NCI-H2196 treated with DMSO at 0.1 percent for 48 hours (cell line): ENCODE measurements at regions not wholly inside any gene's neighbourhood (a gene's known extent, or its start where the extent isn't known, plus 50 kb on each side); places are given as distances from the start of the nearest gene placed in this dataset.

Experiments
- DNase-seq: peaks from one replicate; lab custom pipeline; 2025; ENCODE audit not compliant: unreplicated experiment; lab: John Stamatoyannopoulos, UW

DNA sequence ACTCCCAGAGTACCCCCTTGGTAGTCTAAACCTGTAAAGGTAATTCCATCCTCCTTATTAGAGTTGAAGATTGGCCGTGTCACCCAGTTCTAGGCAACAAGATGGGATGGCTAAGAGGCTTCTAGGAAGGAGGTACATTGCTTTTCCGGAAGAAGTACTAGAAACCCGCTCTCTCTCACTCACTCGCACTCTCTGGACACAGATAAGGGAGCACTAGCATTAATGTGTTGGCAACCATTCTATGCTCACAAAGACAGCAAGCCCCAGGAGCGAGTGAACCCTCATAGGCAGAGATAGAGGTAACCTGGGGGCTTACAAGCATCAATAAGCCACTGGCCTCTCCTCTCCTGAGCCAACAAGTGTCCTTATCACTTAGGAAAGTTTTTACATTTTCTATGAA is 503.2 kb upstream of the JARID2 start:
- DNase-seq = no peak

DNA sequence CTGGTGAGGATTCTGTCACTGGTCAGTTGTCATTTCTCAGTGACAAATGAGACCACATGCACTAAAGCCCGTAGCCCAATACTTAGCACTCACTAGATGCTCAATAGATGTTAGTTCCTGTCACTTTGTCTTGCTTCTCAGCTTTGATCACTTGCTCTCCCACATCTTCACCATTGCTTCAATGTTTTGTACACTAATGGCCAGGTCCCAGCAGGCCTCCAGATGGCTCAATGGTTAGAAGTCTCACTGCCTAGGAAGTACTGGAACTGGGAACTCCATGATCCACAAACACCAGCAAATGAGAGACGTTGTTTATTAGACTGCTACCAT is 502.8 kb upstream of the JARID2 start:
- no peak for DNase-seq

DNA sequence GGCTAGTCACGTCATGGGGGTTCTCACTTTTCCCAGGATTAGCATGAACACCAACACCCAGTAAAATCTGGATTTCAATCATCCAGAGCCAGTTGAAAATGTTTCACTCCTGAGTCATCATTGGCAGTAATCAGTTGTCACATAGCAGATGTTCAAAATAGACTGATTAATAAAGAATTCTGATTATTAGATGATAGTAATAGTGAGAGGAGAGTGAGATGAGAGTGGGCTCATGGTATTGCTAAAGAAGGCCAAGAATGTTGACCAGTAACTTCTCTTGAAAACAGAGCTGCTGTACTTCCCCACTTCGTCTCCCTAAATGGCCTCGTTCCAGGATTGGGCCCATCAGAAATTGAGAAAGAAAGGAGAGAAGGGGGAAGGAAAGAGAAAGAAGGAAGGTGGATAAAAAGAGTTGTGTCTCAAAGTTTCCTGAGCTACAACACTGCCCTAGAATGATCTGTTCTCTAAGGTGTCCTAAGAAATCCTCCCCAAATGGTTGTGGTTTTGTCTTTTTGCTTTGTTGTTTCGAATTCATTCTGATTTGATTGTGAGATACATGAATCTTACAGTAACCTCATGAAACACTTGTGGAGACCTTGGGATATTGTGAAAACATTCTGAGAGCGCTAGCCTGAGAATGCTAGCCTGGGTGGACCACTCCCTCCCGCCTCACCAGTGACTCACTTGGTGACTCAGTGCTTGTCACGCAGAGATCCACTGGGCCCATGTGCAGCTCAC is 502.2 kb upstream of the JARID2 start:
- no peak for DNase-seq

DNA sequence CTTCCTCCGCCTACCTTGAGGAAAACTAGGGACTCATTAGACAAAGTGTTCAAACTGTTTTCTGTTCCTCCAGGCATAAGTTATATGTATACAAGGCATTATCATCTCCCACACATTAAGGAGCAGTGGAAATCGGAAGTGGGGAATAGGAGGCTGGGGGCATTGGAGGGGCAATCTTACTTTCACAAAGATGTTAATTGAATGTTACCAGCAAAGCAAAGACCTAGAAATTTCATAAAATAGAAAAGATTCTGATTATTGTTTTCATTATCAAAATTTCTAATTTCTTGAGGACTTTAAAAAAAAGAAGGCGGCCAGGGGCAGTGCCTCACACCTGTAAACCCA is 501.7 kb upstream of the JARID2 start:
- no peak for DNase-seq

DNA sequence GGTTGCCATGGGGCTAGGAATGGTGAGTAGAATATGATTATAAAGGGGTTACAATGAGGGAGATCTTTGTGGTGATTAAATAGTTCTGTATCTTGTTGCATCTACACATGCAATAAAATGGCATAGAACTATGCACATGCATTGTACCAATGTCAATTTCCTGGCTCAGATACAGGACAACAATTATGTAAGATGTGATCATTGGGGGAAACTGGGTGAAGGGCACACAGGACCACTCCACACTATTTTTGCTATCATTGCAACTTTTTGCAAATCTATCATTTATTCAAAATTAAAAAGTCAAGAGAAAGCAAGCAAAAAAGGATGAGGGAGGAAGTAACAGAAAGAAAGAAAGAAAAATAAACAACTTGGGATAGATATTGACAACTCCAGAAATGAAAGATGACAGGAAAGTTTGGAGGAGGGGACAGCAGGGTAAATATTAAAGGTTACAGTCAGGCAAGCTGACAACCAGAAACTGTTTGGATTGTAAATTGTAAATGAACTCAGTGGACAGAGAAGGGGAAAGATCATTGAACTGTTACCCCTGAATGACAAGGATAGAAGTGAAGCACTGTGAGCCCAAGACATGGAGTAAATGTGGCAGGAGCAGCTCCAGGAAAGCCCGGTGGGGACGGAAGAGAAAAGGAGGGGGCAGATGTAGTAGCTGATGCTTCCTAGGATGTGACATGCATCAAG is 499.6 kb upstream of the JARID2 start:
- DNase-seq = no peak

DNA sequence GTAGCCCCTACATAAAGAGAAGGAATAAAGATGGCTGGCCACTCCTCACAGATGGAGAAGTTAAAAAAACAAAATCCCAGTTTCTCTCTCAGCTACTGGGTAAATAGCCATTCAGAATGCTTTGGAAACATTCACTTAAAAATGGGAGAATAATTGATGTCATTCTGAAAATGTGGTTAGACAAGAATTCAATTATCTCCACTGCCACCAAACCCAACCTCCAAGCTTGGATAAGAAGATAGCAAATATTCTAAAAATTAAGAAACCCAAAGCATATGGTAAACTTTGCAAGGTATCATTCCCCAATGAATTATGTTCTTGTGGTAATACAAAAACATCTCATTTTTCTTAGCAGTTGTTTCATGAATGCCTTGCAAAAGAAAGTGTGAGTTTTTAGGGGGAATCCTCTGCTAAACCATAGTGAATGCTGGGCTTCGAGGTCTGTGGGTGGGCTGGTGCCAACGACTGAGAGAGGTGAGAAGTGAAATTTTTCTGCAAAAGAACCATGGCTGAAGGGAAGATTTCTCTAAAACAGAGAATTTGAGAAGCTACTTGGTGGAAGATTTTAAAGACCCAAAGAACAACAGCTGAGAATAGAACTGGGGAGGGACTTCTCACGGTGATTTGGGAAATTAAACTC is 497.9 kb upstream of the JARID2 start:
- DNase-seq = no peak

DNA sequence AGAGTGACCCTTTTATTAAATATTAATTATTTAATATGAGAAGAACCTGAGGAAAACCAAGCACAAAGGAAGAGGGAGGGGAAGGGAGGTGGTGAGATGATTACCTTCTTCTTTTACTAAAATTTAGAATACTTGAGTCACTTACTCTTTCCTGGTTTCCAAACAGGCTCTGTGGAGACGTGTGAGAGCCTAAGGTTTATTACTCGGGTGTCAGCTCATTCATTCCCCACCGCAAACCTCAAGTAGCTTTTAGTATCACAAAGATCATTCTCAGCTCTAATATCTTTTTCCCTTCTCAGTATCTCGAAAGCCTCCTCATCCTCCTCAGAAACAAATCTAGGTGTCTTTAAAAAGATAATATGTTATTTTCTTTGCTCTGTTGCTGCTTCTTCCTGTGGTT is 497.2 kb upstream of the JARID2 start:
- DNase-seq = no peak

DNA sequence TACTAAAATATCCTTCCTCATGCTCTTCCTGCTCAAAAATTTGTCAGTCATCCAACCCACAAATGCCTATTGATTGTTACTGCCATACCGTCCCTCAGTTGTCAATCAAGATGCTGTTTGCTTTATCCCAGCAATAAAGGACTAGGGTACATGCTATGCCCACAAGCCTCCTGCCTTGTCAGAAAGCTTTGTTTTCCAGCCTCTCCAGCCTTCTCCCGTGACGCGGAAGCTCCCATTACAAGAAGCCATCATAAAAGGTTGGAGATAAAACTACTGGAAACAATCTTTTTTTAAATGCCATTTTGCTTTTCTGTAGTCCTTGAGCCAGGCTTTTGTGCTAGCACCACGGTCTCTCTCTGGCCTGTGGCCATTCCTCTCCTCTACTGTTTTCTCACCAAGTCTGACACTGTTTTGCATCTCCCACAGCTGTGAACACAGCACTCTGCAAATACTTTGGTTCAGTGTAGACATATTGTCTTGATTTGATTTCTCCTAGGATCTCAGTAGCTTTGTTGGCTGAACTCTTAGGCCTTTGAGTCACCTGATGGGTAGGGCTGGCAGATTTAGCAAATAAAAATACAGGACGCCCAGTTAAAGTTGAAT is 495.7 kb upstream of the JARID2 start:
- no peak for DNase-seq

DNA sequence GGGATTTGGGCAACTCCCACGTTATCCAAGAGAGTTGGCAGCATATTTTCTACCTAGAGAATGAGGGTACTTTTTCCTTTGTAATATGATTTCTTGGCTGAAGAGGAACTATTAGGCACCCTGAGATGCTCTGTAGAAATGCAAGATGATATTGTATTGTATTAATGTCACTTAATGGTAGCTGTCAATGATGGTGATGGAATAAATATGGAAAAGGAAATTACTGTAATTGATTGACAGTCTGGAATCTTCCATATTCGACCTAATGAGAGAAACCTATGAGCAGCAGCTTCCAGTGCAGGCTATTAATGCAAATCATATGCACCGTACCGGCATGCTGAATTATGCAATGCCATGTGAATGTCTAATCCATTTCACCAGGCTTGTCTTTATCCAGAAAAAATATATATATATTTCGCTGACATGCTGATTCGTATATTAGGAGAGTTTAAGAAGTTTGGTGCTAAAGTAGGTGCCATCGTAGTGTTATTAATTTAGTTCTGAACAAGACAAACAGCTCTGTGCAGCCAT is 494.2 kb upstream of the JARID2 start:
- no peak for DNase-seq

DNA sequence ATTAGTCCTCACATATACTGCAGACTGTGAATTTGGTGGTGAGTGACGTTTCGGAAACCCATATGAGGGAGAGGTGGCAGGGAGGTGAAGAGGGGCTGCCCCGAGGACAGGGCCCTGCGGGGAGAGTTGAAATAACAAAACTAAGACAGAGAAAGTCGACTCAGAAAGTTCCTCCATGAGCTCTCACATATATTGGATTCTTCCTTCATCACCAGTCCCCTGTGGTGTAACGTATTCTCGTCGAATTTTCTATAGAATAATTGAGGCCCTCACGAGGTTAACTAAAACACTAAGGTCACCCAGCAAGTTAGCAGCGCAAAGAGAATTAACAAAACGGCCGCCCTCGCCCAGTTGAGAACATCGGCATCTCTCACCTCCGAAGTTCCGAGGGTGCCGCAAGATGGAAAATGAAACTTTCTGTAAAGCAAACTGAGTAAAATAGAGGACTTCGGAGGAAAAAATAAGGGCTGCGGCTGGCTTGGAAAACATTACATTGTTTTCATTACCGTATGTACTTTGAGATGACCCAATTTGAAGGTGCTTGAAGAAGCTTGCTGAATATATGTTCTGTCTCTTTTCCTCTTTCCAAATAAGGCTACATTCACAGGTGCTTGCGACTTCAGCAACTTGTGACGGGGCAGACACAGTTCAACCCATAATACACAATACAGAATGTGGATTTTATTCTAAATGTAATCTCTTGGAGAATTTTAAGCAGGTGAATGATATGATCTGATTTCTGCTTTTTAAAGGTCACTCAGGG is 490.9 kb upstream of the JARID2 start:
- DNase-seq = no peak

DNA sequence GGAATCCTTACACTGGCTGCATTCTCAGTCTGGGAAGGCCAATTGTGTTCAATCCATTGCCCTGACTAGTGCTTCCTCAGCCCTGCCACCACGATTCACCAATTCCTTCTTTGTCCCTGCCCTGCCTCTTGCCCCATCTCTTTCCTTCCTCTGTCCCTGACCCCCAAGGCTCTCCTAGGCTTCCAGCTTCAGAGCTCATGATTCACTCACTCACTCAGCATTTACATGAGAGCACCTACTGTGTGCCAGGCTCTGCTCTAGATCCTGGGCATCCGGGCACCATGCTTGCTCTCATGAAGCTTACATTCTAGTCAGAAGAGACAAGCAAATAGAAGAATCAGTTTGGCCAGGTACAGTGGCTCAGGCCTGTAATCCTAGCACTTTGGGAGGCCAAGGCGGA is 489.5 kb upstream of the JARID2 start:
- DNase-seq = no peak

DNA sequence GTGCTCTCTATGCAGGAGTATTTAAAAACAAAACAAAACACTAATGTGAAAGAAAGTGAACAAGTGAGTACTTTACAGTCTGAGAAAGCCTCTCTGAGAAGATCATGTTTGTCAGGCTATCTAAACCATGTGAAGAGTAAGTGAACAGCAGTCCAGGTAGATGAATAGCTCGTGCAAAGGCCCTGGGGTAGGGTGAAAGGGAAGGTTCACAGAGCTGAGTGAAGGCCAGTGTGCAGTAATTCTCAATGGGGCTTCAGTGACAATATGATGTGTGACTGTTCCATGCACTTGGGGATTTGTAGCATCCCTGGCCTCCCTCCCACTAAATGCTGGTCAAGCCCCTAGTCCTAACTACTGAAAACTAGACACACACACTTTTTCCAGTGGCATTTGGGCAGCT is 488.9 kb upstream of the JARID2 start:
- no peak for DNase-seq

DNA sequence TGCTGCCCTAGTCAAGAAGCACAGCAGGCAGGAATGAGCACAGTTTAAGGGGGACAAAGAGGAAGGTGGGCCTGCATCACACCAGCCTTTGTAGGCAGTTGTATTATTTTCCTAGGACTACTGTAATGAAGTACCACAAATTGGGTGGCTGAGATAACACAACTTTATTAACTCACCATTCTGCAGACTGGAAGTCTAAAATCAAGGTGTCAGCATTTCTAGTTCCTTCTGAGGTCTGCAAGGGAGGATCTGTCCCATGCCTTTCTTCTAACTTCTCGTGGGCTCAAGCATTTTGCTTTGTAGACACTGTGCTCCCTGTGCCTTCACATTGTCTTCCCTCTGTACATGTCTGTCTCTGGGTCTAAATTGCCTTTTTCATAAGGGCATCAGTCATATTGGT is 488.5 kb upstream of the JARID2 start:
- DNase-seq = no peak

DNA sequence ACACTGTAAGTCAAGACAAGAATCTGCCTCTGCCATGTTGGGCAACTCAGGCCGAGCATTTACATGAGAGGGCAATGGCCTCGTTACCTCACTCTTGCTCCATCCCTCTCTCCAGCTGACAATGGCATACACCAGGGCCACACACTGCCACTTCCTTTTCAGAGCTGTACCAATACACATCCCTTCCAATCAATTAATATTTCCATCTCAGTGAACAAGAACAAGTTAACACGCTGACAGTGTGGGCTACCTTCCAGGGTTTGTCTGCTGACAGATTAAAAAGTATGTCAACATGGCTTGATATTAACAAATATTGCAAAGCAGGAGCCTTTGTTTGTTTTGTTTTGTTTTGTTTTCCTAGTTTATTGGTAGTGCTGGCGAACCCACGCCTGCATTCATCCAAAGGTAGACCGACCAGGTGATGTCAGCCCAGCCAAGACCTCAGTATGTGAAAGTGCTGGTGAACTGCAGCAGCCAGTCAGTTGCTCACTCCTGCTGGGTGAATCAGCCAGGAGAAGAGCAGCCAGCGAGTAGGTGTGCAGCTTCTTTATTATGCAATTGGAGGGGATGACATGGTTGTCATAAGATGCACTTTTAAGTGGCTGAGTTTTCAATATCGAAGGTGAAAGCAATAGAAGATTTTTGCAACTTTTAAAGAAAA is 487.3 kb upstream of the JARID2 start:
- peak; percentile 73 for DNase-seq

DNA sequence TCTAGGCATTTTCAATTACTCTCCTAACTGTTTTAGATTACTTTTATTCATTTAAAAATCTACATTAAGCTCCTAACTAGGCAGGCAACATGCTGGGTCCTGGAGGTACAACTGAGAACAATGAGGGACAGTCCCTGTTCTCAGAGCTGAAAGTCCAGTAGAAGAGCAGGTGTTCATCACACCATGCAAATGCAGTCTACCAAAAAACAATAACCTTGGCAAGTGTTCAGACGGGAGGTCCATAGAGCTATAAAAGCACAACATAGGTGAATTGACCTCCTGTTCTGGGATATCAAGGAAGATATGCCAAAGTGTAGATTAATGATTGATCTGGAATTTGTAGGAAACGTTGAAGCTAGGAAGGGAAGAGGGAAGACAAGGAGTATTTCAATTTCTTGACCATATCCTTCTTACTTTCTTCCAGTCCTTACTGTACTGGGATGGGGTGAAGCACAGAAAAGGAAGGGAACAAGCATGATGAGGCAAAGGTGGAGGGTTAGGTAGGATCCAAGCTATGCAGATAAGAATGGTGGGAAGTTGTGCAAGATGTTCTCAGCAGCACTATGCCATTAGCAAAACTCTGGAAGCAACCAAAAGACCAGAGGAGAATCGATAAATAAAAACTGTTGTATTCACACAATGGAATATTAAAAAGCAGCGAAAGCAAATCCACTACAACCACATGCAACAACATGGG is 485.7 kb upstream of the JARID2 start:
- DNase-seq = no peak

DNA sequence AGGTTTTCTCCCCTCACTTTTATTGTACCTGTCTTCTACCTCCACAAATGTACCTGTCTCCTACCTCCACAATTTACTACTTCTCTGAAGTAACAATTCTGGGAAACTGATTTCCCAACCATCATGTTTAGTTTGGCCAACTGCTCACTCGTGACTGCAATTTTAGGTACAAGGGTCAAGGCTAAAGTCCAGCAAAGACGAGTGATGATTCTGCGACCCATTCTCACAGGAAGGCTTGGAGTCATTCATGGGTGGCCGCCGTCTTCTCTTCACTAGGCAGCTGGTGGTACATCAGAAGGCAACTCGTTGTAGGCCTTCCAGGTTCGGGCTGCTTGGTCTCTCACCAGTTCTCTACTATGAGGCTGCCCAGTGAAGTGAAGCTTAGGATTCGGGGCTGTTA is 483.8 kb upstream of the JARID2 start:
- DNase-seq = no peak

DNA sequence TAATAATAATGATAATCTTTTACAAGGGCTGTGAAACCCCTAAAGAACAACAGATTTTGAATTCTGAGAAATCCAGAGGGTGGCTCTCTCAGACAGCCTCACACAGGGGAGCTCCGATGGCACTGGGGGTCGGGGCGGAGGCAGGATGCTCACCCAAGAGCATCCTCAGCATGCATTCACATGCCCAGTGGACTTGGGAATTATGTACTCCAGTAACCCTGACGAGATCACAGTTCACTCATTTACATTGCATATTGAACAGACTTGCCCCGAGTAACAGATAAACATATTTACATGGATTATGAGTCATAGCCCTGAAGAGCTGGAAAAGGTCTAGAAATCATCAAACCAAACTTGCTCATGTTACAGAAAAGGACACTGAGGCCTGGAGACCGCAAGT is 482.7 kb upstream of the JARID2 start:
- no peak for DNase-seq

DNA sequence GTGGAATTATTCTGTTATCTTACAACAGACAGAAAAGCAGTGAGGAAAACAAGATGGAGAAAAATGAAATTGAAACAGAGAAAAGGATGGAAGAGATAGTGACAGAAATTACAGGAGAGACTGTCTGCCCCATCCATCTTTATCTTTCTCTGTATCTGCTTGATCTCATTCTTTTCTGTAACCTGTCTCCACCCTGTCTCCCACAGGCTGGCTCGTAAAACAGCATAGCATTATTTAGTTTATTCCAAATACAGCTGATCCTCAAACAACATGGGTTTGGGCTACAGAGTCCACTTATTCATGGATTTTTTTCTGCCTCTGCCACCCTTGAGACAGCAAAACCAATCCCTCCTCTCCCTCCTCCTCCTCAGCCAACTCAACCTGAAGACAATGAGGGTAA is 482.3 kb upstream of the JARID2 start:
- DNase-seq = no peak

DNA sequence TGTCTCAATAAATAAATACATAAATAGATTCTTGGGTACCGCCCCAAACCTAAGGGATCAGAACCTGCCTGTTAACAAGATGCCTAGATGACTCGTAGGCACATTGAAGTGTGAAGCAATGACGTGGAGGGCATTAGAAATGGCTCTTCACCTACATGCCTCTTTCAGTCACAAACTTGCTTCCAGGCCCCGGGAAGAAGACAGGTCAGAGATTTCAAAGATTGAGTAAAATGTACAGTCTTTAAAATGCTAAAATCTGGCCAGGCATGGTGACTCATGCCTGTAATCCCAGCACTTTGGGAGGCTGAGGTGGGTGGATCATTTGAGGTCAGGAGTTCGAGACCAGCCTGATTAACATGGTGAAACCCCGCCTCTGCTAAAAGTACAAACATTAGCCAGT is 480.8 kb upstream of the JARID2 start:
- DNase-seq = no peak

DNA sequence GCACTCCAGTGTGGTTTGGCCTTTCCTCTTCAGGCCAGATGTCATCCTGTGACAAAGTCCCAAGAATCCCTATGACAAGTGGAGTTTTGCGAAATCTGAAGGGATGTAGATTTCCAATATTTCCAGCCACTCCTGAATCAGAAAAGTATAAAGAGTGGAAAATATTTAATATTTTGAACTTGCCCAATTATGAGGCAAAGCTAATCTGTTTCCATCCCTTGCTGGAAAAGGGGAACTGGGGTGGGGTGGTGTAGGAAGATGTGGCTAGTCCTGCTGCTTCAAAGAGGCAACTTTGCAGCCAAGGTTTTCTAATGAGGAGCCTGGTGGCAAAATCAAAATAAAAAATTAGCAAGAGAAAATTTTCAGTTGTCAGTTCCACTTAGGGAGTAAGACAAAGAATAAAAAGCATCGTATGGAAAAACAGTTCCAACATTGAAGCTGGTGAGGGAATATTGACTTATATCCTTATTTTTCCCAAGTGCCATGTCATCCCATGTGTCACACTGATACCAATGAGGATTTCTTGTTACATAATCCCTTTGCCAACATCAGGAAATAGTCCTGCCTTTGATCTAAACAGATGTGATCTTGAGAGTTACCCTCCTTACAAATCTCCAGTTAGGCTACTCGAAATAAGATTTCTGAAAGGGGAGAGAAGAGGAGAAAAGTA is 480.0 kb upstream of the JARID2 start:
- no peak for DNase-seq
